ENCODE measurements at regions not wholly inside any gene's neighbourhood (a gene's known extent, or its start where the extent isn't known, plus 50 kb on each side); places are given as distances from the start of the nearest gene placed in this dataset.

DNA sequence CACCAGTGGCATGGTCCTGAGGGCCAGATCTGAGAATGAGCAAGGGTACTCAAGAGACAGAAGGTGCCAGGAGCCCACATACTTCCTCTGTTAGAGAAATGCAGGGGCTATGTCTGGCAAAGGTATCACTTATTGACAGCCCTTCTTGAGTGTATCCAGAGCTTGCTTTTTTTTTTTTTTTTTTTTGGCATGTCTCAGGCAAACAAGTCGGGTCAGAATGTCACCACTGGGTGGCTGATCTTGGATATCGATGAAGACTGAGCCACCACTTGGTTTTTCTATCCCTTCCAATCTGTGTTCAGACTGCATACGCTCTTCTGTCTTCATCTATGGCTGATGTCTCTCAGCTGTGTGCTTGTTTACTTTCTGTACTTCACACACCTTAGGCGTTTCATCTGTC lies 363.4 kb upstream of the C2CD4B start:
- Histone ChIP-seq H2AFZ (no peak overlapping the region), H3K27me3 (ENCODE audit: control insufficient read depth, insufficient read depth, low read length) (no peaks in the 10 kb centered on the region), H3K9me3 (ENCODE audit: control insufficient read depth, low read length) (no peaks in the 10 kb centered on the region), H3K9ac (no peak overlapping the region), H3K36me3 (ENCODE audit: control insufficient read depth, insufficient read depth, low read length) (no peaks in the 10 kb centered on the region), H3K4me3 (ENCODE audit: low read depth, low read length) (no peak overlapping the region), H3K79me2 (no peaks in the 10 kb centered on the region), H3K4me1 (no peaks in the 10 kb centered on the region), H3K27ac (no peak overlapping the region), H3K4me2 (ENCODE audit: low read length) (no peak overlapping the region)
- TF ChIP-seq, protein P1, sequence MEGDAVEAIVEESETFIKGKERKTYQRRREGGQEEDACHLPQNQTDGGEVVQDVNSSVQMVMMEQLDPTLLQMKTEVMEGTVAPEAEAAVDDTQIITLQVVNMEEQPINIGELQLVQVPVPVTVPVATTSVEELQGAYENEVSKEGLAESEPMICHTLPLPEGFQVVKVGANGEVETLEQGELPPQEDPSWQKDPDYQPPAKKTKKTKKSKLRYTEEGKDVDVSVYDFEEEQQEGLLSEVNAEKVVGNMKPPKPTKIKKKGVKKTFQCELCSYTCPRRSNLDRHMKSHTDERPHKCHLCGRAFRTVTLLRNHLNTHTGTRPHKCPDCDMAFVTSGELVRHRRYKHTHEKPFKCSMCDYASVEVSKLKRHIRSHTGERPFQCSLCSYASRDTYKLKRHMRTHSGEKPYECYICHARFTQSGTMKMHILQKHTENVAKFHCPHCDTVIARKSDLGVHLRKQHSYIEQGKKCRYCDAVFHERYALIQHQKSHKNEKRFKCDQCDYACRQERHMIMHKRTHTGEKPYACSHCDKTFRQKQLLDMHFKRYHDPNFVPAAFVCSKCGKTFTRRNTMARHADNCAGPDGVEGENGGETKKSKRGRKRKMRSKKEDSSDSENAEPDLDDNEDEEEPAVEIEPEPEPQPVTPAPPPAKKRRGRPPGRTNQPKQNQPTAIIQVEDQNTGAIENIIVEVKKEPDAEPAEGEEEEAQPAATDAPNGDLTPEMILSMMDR (IDR thresholded peaks at IDR 0.05): no peak

DNA sequence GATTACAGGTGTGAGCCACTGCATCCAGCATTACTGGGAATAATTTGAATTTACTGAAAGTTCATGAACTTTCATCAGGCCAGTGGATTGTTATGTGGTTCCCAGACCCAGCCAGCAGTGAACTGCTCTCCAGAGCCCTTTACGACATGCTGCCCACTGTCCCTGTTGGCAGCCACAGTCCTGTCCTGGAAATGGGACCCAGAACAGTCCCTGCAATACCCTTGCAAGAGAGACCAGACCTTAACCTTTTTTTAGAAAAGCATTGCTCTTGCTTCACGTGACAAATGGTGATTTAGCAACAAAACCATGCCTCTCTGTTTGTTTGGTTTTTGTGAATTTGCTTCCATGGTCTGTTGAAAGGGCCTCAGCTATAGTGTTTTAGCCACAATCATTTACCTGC lies 367.3 kb upstream of the C2CD4B start:
- no peaks in the 10 kb centered on the region for H3K9me3 ChIP-seq (ENCODE audit: control insufficient read depth, low read length)
- H3K9ac ChIP-seq: no peak overlapping the region
- no peak overlapping the region for H2AFZ ChIP-seq
- H3K27ac ChIP-seq: no peak overlapping the region
- H3K4me2 ChIP-seq (ENCODE audit: low read length): no peak overlapping the region
- H3K4me1 ChIP-seq: no peaks in the 10 kb centered on the region
- no peak overlapping the region for H3K4me3 ChIP-seq (ENCODE audit: low read depth, low read length)
- no peaks in the 10 kb centered on the region for H3K79me2 ChIP-seq
- TF ChIP-seq, protein P1 (IDR thresholded peaks at IDR 0.05): no peak
- H3K27me3 ChIP-seq (ENCODE audit: control insufficient read depth, insufficient read depth, low read length): no peaks in the 10 kb centered on the region
- no peaks in the 10 kb centered on the region for H3K36me3 ChIP-seq (ENCODE audit: control insufficient read depth, insufficient read depth, low read length)

DNA sequence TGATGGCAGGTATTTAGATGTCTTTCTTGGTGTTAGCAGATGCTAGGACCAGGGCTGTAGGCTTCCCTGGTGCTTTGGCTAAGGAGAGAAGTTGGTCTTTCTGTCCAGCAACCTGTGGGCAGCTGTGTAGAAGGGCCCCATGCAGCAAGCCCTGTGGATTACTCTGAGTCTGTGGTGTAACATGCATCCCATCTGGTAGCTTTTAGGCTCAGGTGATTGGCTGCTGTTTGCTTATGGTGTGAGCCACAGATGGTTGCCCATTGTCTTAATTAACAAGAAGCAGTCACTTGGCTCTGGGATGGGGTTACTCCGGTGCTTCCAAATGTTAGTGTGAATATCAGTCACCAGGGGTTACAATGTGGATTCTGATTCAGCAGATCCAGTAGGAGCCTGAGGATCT lies 368.6 kb upstream of the C2CD4B start:
- no peak overlapping the region for H2AFZ ChIP-seq
- TF ChIP-seq, protein P1 (IDR thresholded peaks at IDR 0.05): no peak
- H3K27ac ChIP-seq: no peak overlapping the region
- no peak overlapping the region for H3K9ac ChIP-seq
- H3K4me1 ChIP-seq: no peaks in the 10 kb centered on the region
- H3K9me3 ChIP-seq (ENCODE audit: control insufficient read depth, low read length): no peaks in the 10 kb centered on the region
- no peak overlapping the region for H3K4me2 ChIP-seq (ENCODE audit: low read length)
- H3K4me3 ChIP-seq (ENCODE audit: low read depth, low read length): no peak overlapping the region
- no peaks in the 10 kb centered on the region for H3K36me3 ChIP-seq (ENCODE audit: control insufficient read depth, insufficient read depth, low read length)
- H3K27me3 ChIP-seq (ENCODE audit: control insufficient read depth, insufficient read depth, low read length): no peaks in the 10 kb centered on the region
- no peaks in the 10 kb centered on the region for H3K79me2 ChIP-seq

DNA sequence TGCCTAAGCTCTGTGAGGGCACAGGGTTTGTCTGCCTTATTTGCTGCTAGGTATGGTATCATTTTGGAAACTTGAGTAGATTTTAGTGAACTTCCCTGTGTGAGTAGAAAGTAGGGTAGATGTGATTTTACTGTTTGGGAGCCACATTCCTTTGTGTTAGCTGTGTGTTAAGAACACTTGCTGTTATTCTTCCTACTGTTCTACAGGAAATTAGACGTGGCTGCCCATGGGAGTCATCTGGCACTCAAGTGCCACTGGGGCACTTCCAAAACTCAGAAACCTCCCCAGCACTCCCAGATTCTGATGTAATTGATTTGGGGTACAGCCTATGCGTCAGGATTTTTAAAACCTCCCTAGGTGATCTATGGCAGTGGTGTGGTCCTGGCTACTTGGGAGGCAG lies 369.9 kb upstream of the C2CD4B start:
- H3K79me2 ChIP-seq: no peaks in the 10 kb centered on the region
- no peak overlapping the region for H3K4me3 ChIP-seq (ENCODE audit: low read depth, low read length)
- no peak overlapping the region for H2AFZ ChIP-seq
- no peak overlapping the region for H3K27ac ChIP-seq
- H3K9me3 ChIP-seq (ENCODE audit: control insufficient read depth, low read length): no peaks in the 10 kb centered on the region
- TF ChIP-seq, protein P1 (IDR thresholded peaks at IDR 0.05): no peak
- no peaks in the 10 kb centered on the region for H3K27me3 ChIP-seq (ENCODE audit: control insufficient read depth, insufficient read depth, low read length)
- H3K4me1 ChIP-seq: no peaks in the 10 kb centered on the region
- no peak overlapping the region for H3K4me2 ChIP-seq (ENCODE audit: low read length)
- no peak overlapping the region for H3K9ac ChIP-seq
- H3K36me3 ChIP-seq (ENCODE audit: control insufficient read depth, insufficient read depth, low read length): no peaks in the 10 kb centered on the region

DNA sequence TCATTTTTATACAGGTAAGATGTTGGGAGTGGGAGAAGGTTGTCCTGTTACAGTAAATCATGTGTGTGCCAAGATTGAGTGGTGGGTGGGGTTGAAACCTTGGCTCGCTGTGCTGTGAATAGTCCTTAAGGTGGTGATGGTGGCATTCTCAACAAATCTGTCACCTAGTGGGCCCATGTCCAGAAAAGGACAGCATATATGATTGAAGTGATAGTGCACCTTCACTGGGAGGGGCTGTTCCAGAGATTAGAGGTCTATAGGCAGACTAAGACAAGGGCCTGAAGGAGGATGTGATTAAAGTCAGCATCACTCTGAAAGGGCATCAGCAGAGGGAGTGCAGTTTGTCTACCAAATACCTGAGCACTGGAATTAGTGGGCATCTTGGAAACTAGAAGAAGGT lies 374.2 kb upstream of the C2CD4B start:
- Histone ChIP-seq H3K9me3 (ENCODE audit: control insufficient read depth, low read length) (no peaks in the 10 kb centered on the region), H3K36me3 (ENCODE audit: control insufficient read depth, insufficient read depth, low read length) (no peaks in the 10 kb centered on the region), H3K9ac (no peak overlapping the region), H3K27me3 (ENCODE audit: control insufficient read depth, insufficient read depth, low read length) (no peaks in the 10 kb centered on the region), H3K4me2 (ENCODE audit: low read length) (no peak overlapping the region), H3K79me2 (no peaks in the 10 kb centered on the region), H2AFZ (no peak overlapping the region), H3K27ac (no peak overlapping the region), H3K4me1 (no peaks in the 10 kb centered on the region), H3K4me3 (ENCODE audit: low read depth, low read length) (no peak overlapping the region)
- TF ChIP-seq, protein P1 (IDR thresholded peaks at IDR 0.05): no peak
